ENCODE measurements at regions not wholly inside any gene's neighbourhood (a gene's known extent, or its start where the extent isn't known, plus 50 kb on each side); places are given as distances from the start of the nearest gene placed in this dataset.

GRCh38 chr10:28925121-28925663 is 247.9 kb downstream of the BAMBI start:
- H3K36me3 ChIP-seq, result no peaks in the 10 kb centered on the region
- H3K27ac ChIP-seq, result no peak overlapping the region
- TF ChIP-seq, protein P1, sequence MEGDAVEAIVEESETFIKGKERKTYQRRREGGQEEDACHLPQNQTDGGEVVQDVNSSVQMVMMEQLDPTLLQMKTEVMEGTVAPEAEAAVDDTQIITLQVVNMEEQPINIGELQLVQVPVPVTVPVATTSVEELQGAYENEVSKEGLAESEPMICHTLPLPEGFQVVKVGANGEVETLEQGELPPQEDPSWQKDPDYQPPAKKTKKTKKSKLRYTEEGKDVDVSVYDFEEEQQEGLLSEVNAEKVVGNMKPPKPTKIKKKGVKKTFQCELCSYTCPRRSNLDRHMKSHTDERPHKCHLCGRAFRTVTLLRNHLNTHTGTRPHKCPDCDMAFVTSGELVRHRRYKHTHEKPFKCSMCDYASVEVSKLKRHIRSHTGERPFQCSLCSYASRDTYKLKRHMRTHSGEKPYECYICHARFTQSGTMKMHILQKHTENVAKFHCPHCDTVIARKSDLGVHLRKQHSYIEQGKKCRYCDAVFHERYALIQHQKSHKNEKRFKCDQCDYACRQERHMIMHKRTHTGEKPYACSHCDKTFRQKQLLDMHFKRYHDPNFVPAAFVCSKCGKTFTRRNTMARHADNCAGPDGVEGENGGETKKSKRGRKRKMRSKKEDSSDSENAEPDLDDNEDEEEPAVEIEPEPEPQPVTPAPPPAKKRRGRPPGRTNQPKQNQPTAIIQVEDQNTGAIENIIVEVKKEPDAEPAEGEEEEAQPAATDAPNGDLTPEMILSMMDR (IDR thresholded peaks at IDR 0.05), result no peak
- H3K27me3 ChIP-seq (ENCODE audit: low read depth), result peaks cover 10% of the 10 kb centered on the region
- ATAC-seq (no peak), DNase-seq (no peak)
- H3K4me3 ChIP-seq, result no peak overlapping the region
- intact Hi-C loops (cut with DNase I), result no loop called here
- no peaks in the 10 kb centered on the region for H3K9me3 ChIP-seq
- H3K4me1 ChIP-seq, result no peaks in the 10 kb centered on the region

DNA sequence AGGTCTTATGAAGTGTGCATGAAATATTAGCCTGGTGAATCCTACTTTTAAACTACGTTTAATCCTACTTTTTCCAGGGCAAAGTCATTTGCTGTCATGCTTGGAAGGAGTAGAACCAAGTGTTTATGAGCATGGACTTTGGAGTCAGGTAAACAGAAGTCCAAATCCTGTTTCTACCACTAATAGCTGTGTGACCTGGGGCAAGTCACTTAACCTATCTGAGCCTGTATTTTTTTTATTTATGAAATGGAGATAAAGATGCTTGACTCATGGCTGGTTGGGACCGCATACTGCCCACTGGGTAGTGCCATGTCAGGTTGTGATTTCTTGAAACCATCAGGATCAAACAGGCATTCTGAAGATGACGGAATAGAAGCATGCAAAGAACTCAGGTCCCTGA is 249.6 kb downstream of the BAMBI start:
- no peaks in the 10 kb centered on the region for H3K36me3 ChIP-seq
- ATAC-seq (no peak), DNase-seq (no peak)
- H3K4me3 ChIP-seq, result no peak overlapping the region
- intact Hi-C loops (cut with DNase I), result no loop called here
- H3K27me3 ChIP-seq (ENCODE audit: low read depth), result peaks cover 10% of the 10 kb centered on the region
- H3K27ac ChIP-seq, result no peak overlapping the region
- H3K9me3 ChIP-seq, result no peaks in the 10 kb centered on the region
- H3K4me1 ChIP-seq, result peaks cover 3% of the 10 kb centered on the region
- TF ChIP-seq, protein P1 (IDR thresholded peaks at IDR 0.05), result no peak

- TF ChIP-seq, protein P1 (IDR thresholded peaks at IDR 0.05), result no peak
- Histone ChIP-seq H3K4me1 (peaks cover 3% of the 10 kb centered on the region), H3K9me3 (no peaks in the 10 kb centered on the region), H3K27ac (no peak overlapping the region), H3K36me3 (no peaks in the 10 kb centered on the region), H3K27me3 (ENCODE audit: low read depth) (peaks cover 10% of the 10 kb centered on the region), H3K4me3 (no peak overlapping the region)
- no peak for ATAC-seq
- intact Hi-C loops (cut with DNase I), result no loop called here
- no peak for DNase-seq
Measured at GRCh38 chr10:28928484-28928883, 251.2 kb downstream of the BAMBI start.

DNA sequence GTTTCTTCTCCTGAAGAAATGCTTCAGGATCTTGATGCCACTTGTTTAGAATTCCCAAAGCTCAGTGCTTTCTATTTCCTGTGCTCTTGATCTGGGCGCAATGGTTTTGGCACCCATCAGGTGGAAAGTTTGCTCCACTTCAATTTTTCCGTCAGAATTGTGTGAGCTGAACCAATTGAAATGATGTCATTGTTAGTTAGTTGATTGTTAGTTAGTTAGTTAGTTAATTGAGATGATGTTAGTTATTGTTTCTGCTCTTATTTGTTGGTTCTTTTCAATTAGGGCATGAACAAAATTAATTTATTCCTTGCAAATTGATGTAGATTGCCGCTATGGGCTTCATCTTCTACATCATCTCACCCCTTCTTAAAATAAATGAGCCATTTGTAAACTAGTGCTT is 252.6 kb downstream of the BAMBI start:
- intact Hi-C loops (cut with DNase I), result no loop called here
- DNase-seq (no peak), ATAC-seq (no peak)
- no peak overlapping the region for H3K27ac ChIP-seq
- peaks cover 5% of the 10 kb centered on the region for H3K27me3 ChIP-seq (ENCODE audit: low read depth)
- no peaks in the 10 kb centered on the region for H3K9me3 ChIP-seq
- H3K36me3 ChIP-seq, result no peaks in the 10 kb centered on the region
- TF ChIP-seq, protein P1 (IDR thresholded peaks at IDR 0.05), result no peak
- H3K4me3 ChIP-seq, result no peak overlapping the region
- H3K4me1 ChIP-seq, result peaks cover 3% of the 10 kb centered on the region

- no peaks in the 10 kb centered on the region for H3K9me3 ChIP-seq
- peaks cover 3% of the 10 kb centered on the region for H3K4me1 ChIP-seq
- no peak overlapping the region for H3K27ac ChIP-seq
- TF ChIP-seq, protein P1 (IDR thresholded peaks at IDR 0.05), result no peak
- ATAC-seq (peak; percentile 77 to 87), DNase-seq (peak; percentile 65)
- H3K27me3 ChIP-seq (ENCODE audit: low read depth), result no peaks in the 10 kb centered on the region
- intact Hi-C loops (cut with DNase I), result no loop called here
- no peaks in the 10 kb centered on the region for H3K36me3 ChIP-seq
- H3K4me3 ChIP-seq, result no peak overlapping the region
Measured at GRCh38 chr10:28930514-28931495, 253.5 kb downstream of the BAMBI start.
